ENCODE measurements at regions not wholly inside any gene's neighbourhood (a gene's known extent, or its start where the extent isn't known, plus 50 kb on each side); places are given as distances from the start of the nearest gene placed in this dataset.

GRCh38 chr13:46498650-46499049 lies 54.3 kb upstream of the LRCH1 start:
- TF ChIP-seq GLIS3 (CRISPR knock-in tag; IDR thresholded peaks at IDR 0.05) (no peak), PPARA (CRISPR knock-in tag; IDR thresholded peaks at IDR 0.05; ENCODE audit: borderline replicate concordance) (no peak), SNAI2 (CRISPR knock-in tag; IDR thresholded peaks at IDR 0.05) (no peak), ISL1 (CRISPR knock-in tag; IDR thresholded peaks at IDR 0.05) (no peak), BACH2 (CRISPR knock-in tag; IDR thresholded peaks at IDR 0.05; ENCODE audit: borderline replicate concordance) (no peak)
- TF ChIP-seq, protein P1, sequence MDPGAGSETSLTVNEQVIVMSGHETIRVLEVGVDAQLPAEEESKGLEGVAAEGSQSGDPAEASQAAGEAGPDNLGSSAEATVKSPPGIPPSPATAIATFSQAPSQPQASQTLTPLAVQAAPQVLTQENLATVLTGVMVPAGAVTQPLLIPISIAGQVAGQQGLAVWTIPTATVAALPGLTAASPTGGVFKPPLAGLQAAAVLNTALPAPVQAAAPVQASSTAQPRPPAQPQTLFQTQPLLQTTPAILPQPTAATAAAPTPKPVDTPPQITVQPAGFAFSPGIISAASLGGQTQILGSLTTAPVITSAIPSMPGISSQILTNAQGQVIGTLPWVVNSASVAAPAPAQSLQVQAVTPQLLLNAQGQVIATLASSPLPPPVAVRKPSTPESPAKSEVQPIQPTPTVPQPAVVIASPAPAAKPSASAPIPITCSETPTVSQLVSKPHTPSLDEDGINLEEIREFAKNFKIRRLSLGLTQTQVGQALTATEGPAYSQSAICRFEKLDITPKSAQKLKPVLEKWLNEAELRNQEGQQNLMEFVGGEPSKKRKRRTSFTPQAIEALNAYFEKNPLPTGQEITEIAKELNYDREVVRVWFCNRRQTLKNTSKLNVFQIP (CRISPR knock-in tag; IDR thresholded peaks at IDR 0.05; ENCODE audit: borderline replicate concordance, low read depth): no peak
- ATAC-seq: no peak

- no peak for ATAC-seq
- no peak for TF ChIP-seq ZFP30 (CRISPR knock-in tag; IDR thresholded peaks at IDR 0.05)
- no peak for TF ChIP-seq CSDC2 (CRISPR knock-in tag; IDR thresholded peaks at IDR 0.05)
- no peak for TF ChIP-seq TOX (CRISPR knock-in tag; IDR thresholded peaks at IDR 0.05; ENCODE audit: borderline replicate concordance)
- TF ChIP-seq OSR1 (CRISPR knock-in tag; IDR thresholded peaks at IDR 0.05): no peak
- TF ChIP-seq CREB5 (CRISPR knock-in tag; IDR thresholded peaks at IDR 0.05; ENCODE audit: low read depth): no peak
- no peak for TF ChIP-seq ZNF565 (CRISPR knock-in tag; conservative IDR thresholded peaks at IDR 0.05; ENCODE audit: low read depth)
- TF ChIP-seq ESRRG (CRISPR knock-in tag; IDR thresholded peaks at IDR 0.05): no peak
- TF ChIP-seq, protein P2, sequence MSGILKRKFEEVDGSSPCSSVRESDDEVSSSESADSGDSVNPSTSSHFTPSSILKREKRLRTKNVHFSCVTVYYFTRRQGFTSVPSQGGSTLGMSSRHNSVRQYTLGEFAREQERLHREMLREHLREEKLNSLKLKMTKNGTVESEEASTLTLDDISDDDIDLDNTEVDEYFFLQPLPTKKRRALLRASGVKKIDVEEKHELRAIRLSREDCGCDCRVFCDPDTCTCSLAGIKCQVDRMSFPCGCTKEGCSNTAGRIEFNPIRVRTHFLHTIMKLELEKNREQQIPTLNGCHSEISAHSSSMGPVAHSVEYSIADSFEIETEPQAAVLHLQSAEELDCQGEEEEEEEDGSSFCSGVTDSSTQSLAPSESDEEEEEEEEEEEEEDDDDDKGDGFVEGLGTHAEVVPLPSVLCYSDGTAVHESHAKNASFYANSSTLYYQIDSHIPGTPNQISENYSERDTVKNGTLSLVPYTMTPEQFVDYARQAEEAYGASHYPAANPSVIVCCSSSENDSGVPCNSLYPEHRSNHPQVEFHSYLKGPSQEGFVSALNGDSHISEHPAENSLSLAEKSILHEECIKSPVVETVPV (CRISPR knock-in tag; IDR thresholded peaks at IDR 0.05): no peak
- no peak for TF ChIP-seq ZNF8 (CRISPR knock-in tag; IDR thresholded peaks at IDR 0.05)
- no peak for TF ChIP-seq RARB (CRISPR knock-in tag; IDR thresholded peaks at IDR 0.05)
- TF ChIP-seq BACH2 (CRISPR knock-in tag; IDR thresholded peaks at IDR 0.05; ENCODE audit: borderline replicate concordance): no peak
- TF ChIP-seq TCF4 (CRISPR knock-in tag; IDR thresholded peaks at IDR 0.05; ENCODE audit: borderline replicate concordance): no peak
- TF ChIP-seq ZNF70 (CRISPR knock-in tag; IDR thresholded peaks at IDR 0.05): no peak
Observed at GRCh38 chr13:46496086-46496485, 56.9 kb upstream of the LRCH1 start.

DNA sequence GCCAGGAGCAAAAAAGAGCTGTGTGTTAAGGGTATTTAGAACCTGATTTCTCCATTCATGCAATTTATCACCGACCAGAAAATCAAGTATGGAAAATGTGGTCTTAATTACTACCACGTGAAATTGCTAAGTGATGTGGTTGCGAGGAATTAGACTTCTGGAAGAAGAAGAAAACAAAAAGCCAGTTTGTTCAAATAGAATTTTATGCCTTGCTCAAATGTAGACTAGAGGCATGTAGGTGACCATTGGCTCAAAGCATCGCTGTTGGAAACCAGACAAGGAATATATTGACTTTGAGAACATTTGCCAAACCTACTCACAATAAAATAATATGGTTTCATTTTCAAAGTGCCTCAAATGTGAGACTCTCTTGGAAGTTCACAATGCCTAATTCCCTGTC lies 57.3 kb upstream of the LRCH1 start:
- TF ChIP-seq PPARA (CRISPR knock-in tag; IDR thresholded peaks at IDR 0.05; ENCODE audit: borderline replicate concordance) (no peak), RARB (CRISPR knock-in tag; IDR thresholded peaks at IDR 0.05) (no peak), TCF4 (CRISPR knock-in tag; IDR thresholded peaks at IDR 0.05; ENCODE audit: borderline replicate concordance) (no peak), ZNF565 (CRISPR knock-in tag; conservative IDR thresholded peaks at IDR 0.05; ENCODE audit: low read depth) (no peak), ZC3H10 (CRISPR knock-in tag; IDR thresholded peaks at IDR 0.05) (no peak), ZNF70 (CRISPR knock-in tag; IDR thresholded peaks at IDR 0.05) (no peak)
- no peak for ATAC-seq

GRCh38 chr13:46495066-46495465 lies 57.9 kb upstream of the LRCH1 start:
- ATAC-seq: no peak
- no peak for TF ChIP-seq RARB (CRISPR knock-in tag; IDR thresholded peaks at IDR 0.05)
- no peak for TF ChIP-seq ZNF70 (CRISPR knock-in tag; IDR thresholded peaks at IDR 0.05)
- TF ChIP-seq, protein P2 (CRISPR knock-in tag; IDR thresholded peaks at IDR 0.05): no peak
- TF ChIP-seq CSDC2 (CRISPR knock-in tag; IDR thresholded peaks at IDR 0.05): no peak
- no peak for TF ChIP-seq ZNF565 (CRISPR knock-in tag; conservative IDR thresholded peaks at IDR 0.05; ENCODE audit: low read depth)
- no peak for TF ChIP-seq ZFP3 (CRISPR knock-in tag; IDR thresholded peaks at IDR 0.05)
- no peak for TF ChIP-seq ESRRG (CRISPR knock-in tag; IDR thresholded peaks at IDR 0.05)
- TF ChIP-seq, protein P1 (CRISPR knock-in tag; IDR thresholded peaks at IDR 0.05; ENCODE audit: borderline replicate concordance, low read depth): no peak
